HEK293 (cell line): ENCODE measurements at regions not wholly inside any gene's neighbourhood (a gene's known extent, or its start where the extent isn't known, plus 50 kb on each side); places are given as distances from the start of the nearest gene placed in this dataset.

Source experiments
- CTCF ChIA-PET: fragments of 350-600 bp; formaldehyde crosslinking; extraction: SDS; loops from one replicate; lab custom pipeline; 2021; ENCODE audit warnings: antibody characterized with exemption; lab: Yijun Ruan, JAX
- POLR2A ChIA-PET: fragments of 300-600 bp; formaldehyde crosslinking; extraction: SDS; loops from one replicate; lab custom pipeline; 2020; ENCODE audit warnings: antibody characterized with exemption, inconsistent platforms; lab: Yijun Ruan, JAX
- H3K27ac ChIP-seq: fragments of 200-500 bp; sonication (Bioruptor generic); 2 replicates; pipeline ENCODE4 v1.5.1; 2014; ENCODE audit warnings: low read depth, low read length, control low read depth, inconsistent platforms; ENCODE audit errors: extremely low read depth
- H3K36me3 ChIP-seq, 2 experiments: fragments of 200-500 bp in 1 of 2; sonication (Bioruptor generic) in 1 of 2; 1 replicate in 1 of 2; 2 replicates in 1 of 2; pipeline ENCODE4 v1.5.1; 2014 to 2017; ENCODE audit warnings: inconsistent platforms in 2 of 2, low read length in 2 of 2; ENCODE audit not compliant: control insufficient read depth in 2 of 2, insufficient read depth in 1 of 2
- H3K4me1 ChIP-seq: fragments of 200-500 bp; sonication (Bioruptor generic); 2 replicates; pipeline ENCODE4 v1.5.1; 2014; ENCODE audit warnings: mild to moderate bottlenecking, low read length, inconsistent platforms; ENCODE audit not compliant: control insufficient read depth, insufficient read depth
- H3K4me3 ChIP-seq: 2 replicates; pipeline ENCODE4 v1.5.1; 2011; ENCODE audit warnings: low read depth, mild to moderate bottlenecking, control low read depth, low read length, moderate library complexity
- H3K9me3 ChIP-seq: fragments of 200-500 bp; sonication (Bioruptor generic); 2 replicates; pipeline ENCODE4 v1.5.1; 2014; ENCODE audit warnings: low read depth, low read length, inconsistent platforms; ENCODE audit not compliant: control insufficient read depth, insufficient read depth
- IKZF3 ChIP-seq: fragments of 450-650 bp; IDR thresholded peaks from 2 replicates; pipeline ENCODE4 v1.5.0; 2018; ENCODE audit warnings: missing biosample characterization, mild to moderate bottlenecking, missing genetic modification characterization, moderate library complexity
- KLF8 ChIP-seq: fragments of 450-650 bp; formaldehyde crosslinking; IDR thresholded peaks from 2 replicates; pipeline ENCODE4 v1.5.1; 2016; ENCODE audit warnings: missing biosample characterization, missing genetic modification characterization
- PRDM10 ChIP-seq: fragments of 450-650 bp; formaldehyde crosslinking; IDR thresholded peaks from 2 replicates; pipeline ENCODE4 v1.5.1; 2016; ENCODE audit warnings: missing biosample characterization, missing genetic modification characterization
- RBAK ChIP-seq: fragments of 450-650 bp; formaldehyde crosslinking; IDR thresholded peaks from 2 replicates; pipeline ENCODE4 v1.5.1; 2016; ENCODE audit warnings: missing biosample characterization, missing genetic modification characterization
- SP7 ChIP-seq: fragments of 450-650 bp; formaldehyde crosslinking; IDR thresholded peaks from 2 replicates; pipeline ENCODE4 v1.5.1; 2016; ENCODE audit warnings: missing biosample characterization, missing genetic modification characterization
- ZBTB17 ChIP-seq: fragments of 450-650 bp; formaldehyde crosslinking; IDR thresholded peaks from 2 replicates; pipeline ENCODE4 v1.5.1; 2016; ENCODE audit warnings: missing biosample characterization, missing genetic modification characterization
- ZBTB20 ChIP-seq: fragments of 450-650 bp; formaldehyde crosslinking; IDR thresholded peaks from 2 replicates; pipeline ENCODE4 v1.5.1; 2016; ENCODE audit warnings: missing biosample characterization, missing genetic modification characterization
- ZNF600 ChIP-seq: fragments of 450-650 bp; formaldehyde crosslinking; IDR thresholded peaks from 2 replicates; pipeline ENCODE4 v1.5.1; 2016; ENCODE audit warnings: missing biosample characterization, missing genetic modification characterization
- ZNF660 ChIP-seq: fragments of 450-650 bp; IDR thresholded peaks from 2 replicates; pipeline ENCODE4 v1.5.1; 2018; ENCODE audit warnings: missing biosample characterization, mild to moderate bottlenecking, missing genetic modification characterization
- ZNF747 ChIP-seq: fragments of 450-650 bp; formaldehyde crosslinking; IDR thresholded peaks from 2 replicates; pipeline ENCODE4 v1.5.1; 2016; ENCODE audit warnings: missing biosample characterization, missing genetic modification characterization
- TF ChIP-seq, protein P1 (sequence below): fragments of 450-650 bp; formaldehyde crosslinking; IDR thresholded peaks from 2 replicates; pipeline ENCODE4 v1.5.1; 2017; ENCODE audit warnings: missing biosample characterization, mild to moderate bottlenecking, missing genetic modification characterization, moderate library complexity

- Histone ChIP-seq H3K36me3 (no peaks in the 10 kb centered on the region), H3K9me3 (no peaks in the 10 kb centered on the region), H3K4me3 (peak overlapping the region; percentile 72), H3K4me1 (peaks cover 17% of the 10 kb centered on the region), H3K27ac (peak overlapping the region; percentile 17; the same call in 1 of the 2 replicates)
- POLR2A ChIA-PET = no interaction called here
- CTCF ChIA-PET = no interaction called here
- TF ChIP-seq ZNF660 (tag by site-specific recombination) = peak; percentile 73
- TF ChIP-seq ZNF747 (tag by site-specific recombination) = no peak
- TF ChIP-seq SP7 (tag by site-specific recombination) = 0 out of 2 replicates have a peak, but pooled peaks have one; percentile 19
- peak; percentile 2; the same call in 1 of the 2 replicates for TF ChIP-seq PRDM10
- TF ChIP-seq RBAK = no peak
These were observed 201.3 kb upstream of the FOXN3 start for GRCh38 chr14:89618330-89618708.

DNA sequence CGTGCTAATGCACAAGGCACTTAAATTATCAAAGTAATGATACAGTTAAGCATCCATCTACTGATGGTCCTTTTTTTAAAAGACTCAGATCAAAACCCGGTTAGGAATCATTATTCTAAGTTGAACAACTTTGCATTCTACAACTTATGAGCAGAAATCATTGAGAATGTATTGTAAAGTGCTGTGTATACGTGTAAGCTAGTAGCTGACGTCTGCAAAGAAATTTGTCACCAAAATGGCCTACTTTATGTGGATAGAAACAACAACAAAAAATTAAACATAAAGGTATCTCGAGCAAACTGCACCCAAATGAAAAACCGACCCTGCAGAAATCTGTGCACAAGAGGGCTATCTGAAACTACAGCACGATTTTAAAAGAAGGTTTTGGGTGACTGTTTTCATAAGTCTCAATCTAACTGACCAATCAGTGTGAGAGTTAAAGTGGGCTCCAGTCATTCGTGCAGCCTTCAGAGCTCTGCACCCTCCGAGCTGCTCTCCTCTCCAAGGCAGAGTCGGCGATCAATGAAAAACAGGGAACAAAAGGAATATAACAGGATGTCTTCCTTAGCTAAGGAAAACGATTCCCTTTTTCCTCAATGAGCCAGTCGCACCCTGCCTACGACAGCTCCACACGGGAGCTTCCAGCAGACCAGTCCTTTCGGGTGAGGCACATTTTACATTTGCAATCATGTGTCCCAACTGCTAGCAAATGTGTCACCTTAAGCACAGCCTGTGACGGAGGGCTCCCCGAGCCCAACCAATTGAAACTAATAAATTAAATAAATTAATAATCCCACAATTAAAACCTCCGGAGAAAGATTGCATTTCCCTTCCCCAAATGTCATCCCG is 200.7 kb upstream of the FOXN3 start:
- no peaks in the 10 kb centered on the region for H3K9me3 ChIP-seq
- H3K36me3 ChIP-seq = no peaks in the 10 kb centered on the region
- peak overlapping the region; percentile 17; the same call in 1 of the 2 replicates for H3K27ac ChIP-seq
- peak overlapping the region; percentile 72 for H3K4me3 ChIP-seq
- TF ChIP-seq ZBTB20 (tag by site-specific recombination) (peak; percentile 18; the same call in 1 of the 2 replicates), IKZF3 (tag by site-specific recombination) (peak; percentile 40; the same call in 1 of the 2 replicates), PRDM10 (peak; percentile 75), KLF8 (tag by site-specific recombination) (no peak), ZBTB17 (peak; percentile 94), ZNF600 (no peak)
- TF ChIP-seq, protein P1, sequence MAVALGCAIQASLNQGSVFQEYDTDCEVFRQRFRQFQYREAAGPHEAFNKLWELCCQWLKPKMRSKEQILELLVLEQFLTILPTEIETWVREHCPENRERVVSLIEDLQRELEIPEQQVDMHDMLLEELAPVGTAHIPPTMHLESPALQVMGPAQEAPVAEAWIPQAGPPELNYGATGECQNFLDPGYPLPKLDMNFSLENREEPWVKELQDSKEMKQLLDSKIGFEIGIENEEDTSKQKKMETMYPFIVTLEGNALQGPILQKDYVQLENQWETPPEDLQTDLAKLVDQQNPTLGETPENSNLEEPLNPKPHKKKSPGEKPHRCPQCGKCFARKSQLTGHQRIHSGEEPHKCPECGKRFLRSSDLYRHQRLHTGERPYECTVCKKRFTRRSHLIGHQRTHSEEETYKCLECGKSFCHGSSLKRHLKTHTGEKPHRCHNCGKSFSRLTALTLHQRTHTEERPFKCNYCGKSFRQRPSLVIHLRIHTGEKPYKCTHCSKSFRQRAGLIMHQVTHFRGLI (tag by site-specific recombination) = peak; percentile 37; the same call in 1 of the 2 replicates
- H3K4me1 ChIP-seq = peaks cover 17% of the 10 kb centered on the region
- CTCF ChIA-PET = no interaction called here
- POLR2A ChIA-PET = no interaction called here
